PC-3 (cell line): ENCODE measurements at regions not wholly inside any gene's neighbourhood (a gene's known extent, or its start where the extent isn't known, plus 50 kb on each side); places are given as distances from the start of the nearest gene placed in this dataset.

ENCODE experiments used
- CTCF ChIP-seq: fragments of 300-600 bp; sonication (generic); conservative IDR thresholded peaks from 2 replicates; pipeline ENCODE4 v1.5.1; 2017; ENCODE audit warnings: antibody characterized with exemption, low read depth, mild to moderate bottlenecking, low read length
- EZH2 ChIP-seq: fragments of 300-600 bp; sonication (generic); IDR thresholded peaks from one replicate; pipeline ENCODE4 v1.6.1; 2017; ENCODE audit warnings: antibody characterized with exemption, mild to moderate bottlenecking, low read length; ENCODE audit not compliant: unreplicated experiment
- EZH2phosphoT487 ChIP-seq: fragments of 300-600 bp; sonication (generic); IDR thresholded peaks from 2 replicates; pipeline ENCODE4 v1.6.1; 2018; ENCODE audit warnings: mild to moderate bottlenecking, antibody characterized with exemption, low read length, borderline replicate concordance

GRCh38 chr15:37870711-37871110 is 63.7 kb upstream of the TMCO5A start:
- TF ChIP-seq CTCF (no peak), EZH2phosphoT487 (no peak), EZH2 (no peak)
